HG03108 (cell line): ENCODE measurements at regions not wholly inside any gene's neighbourhood (a gene's known extent, or its start where the extent isn't known, plus 50 kb on each side); places are given as distances from the start of the nearest gene placed in this dataset.

ENCODE experiments used
- ATAC-seq: cut with Tn5 transposase; IDR thresholded peaks from one replicate; pipeline ENCODE4 v1.9.1; 2021; ENCODE audit warnings: moderate library complexity; ENCODE audit not compliant: unreplicated experiment

DNA sequence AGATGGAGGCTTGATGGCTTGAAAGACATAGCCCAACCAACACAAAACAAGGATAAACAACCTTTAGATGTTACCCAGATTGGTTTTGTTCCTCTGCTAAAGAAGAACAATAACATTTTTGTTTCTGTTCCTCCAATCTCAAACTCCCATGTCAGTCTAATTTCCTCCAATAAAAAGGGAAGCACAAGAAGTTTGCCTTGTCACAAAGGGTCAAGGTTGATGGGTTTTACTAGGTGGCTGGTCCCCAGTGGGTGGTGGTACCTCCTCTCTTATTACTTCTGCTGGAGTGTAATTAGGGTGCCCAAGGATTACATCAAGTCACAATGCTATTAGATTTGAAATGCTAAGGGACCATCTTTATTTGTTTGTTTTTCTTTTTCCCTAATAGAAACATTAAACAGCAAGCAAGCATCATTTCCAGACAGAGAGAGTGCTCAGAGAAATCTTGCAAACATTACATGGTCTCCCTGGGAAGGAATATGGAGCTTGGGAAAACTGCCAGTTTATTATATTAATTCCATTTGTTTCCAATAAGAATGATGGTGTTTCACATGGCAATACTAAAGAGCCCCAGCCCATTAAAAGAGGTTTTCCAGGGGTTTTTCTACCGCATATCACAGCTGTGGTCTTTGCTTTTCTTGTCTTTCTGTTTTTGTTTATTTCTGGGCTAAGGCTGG, 78.3 kb upstream of the AOAH start:
- no peak for ATAC-seq

DNA sequence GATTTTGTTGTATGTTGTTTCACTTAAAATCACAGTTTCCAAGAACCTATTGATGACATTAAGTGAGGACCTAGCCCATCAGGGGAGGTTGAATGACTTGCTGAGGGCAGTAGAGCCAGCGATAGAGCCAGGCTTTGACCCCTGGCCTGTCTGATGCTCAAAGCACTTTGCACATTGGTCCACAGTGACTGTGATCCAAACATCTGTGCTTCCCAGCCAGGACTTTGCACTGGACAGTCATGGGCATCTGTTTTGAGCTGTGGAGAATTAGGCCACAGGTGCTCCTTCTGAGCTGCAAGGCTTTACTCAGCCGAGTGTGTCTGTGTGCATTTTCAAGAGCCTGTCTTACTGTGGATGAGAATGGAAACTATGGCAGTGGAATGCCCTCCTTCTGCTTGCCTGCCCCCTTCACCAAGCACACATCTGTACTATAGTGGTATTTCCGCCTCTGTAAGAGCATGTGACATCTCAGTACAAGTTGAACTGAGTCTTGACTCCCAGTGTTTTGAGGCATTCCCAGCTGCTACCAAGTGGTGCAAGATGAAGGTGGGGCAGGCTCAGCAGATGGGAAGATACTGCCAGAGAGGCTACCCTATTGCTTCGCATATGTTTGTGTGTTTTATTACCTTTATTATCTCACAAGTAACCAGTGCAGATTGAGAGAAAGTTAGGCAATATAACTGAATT, 72.7 kb upstream of the AOAH start:
- ATAC-seq, result no peak

DNA sequence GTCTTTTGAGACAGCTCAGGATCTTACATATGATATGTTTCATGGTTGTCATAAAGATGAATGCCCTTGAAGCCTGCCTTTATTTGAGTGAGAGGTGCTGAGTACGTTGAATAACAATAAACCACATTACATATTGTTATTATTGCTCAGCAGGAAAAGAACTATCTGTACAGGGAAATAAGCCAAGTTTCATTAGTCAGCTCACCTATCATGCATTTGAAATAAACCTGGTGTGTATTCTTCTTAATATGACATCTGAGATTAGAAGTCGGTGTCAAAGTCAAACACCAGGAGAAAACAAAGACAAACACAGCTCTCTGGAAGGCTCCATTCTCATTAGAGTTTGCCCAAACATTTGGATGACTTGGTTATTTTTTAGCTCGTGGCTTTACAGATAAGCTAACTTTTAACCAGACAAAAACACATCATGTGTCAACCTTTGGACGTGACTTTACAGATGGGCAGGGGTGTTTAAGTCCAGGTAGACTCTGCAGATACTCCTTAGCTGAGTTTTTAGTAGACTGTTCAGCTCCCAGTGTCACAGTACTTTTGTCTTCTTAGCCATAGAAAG, 71.2 kb upstream of the AOAH start:
- ATAC-seq, result no peak

DNA sequence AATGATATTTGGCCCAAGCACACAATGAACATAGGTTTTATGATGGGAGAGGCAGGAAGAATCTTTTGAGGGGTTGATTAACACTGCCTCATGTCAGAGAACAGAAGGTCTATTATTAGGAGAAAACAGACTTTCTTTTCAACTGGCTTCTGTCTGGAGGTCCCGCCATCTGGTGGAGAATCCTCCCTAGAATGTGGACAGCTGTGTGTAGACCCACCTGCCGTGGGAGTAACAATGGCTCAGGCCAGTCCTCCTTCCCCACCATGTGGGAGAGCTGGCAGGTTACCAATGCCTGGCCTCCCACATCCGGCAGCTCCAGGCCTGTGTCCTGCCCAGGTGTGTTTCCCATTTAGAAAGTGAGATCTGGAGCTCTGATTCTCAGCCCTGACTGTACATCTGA, 70.4 kb upstream of the AOAH start:
- no peak for ATAC-seq

DNA sequence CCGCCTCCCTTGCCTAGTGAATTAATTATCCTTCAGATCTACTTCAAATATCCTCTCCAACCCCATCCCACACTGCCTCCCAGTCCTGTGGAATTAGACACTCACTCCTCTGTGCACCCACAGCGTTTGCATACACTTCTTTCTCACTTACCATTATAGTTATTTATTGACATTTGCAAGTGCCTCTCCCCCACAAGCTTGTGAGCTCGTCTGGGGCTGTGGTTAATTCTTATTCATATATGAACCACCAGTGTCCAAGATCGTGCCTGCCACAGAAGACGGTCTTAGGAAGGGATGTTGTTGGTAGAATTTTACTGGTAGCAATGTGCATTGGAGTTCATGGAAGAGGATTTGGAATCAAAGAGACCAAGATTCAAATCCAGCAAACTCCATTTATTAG, 68.1 kb upstream of the AOAH start:
- ATAC-seq, result no peak

DNA sequence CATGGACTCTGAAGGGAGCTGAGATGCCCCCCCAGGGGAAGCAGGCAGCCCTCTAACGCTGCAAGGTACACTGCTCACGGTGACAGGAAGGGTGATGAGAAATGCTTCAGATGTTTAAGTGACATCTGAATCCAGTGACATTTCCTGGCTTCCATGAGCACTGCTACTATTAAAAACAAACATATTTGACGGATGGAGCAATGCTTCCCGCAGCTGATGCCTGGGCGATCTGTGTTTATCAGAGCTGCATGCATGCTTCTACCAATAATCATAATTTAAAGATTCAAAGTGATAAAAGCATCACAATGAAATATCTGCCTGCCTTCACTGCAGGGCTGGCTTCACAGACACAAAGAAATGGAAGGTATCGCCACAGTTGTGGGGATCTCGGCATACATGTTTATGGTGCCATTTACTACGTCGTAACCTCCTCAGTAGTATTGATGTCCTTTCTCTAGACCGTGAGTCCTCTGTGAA, 66.1 kb upstream of the AOAH start:
- no peak for ATAC-seq

DNA sequence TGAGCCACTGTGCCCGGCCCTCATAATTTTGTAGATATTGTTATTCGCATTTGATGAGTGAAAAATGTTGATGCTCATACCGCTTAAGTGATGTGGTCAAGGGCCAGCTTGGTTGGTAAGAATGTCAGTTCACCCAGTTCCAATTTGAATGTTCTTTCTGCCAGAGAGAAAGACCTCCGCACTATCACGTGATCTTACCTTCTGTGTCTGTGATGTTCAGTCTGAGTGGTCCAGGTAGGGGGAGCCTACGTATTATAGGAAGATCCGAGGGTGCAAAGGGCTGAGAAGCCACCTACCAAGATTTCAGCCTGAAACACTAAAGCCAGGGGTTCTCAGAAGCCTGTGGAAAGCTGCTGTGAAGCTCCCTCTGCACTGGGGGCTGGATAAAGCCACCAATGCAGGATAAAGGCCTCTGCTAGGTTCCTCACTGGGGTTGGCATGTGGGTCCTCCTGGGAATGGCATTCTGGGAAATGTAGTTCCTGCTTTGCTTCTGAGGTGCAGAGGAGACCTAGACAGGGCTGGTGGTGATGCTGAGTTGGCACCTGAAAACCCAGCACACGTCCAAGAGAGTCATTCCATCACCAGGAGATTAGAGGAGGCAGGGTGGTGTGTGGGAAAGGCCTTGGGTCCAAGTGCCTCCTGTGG, 64.7 kb upstream of the AOAH start:
- no peak for ATAC-seq

DNA sequence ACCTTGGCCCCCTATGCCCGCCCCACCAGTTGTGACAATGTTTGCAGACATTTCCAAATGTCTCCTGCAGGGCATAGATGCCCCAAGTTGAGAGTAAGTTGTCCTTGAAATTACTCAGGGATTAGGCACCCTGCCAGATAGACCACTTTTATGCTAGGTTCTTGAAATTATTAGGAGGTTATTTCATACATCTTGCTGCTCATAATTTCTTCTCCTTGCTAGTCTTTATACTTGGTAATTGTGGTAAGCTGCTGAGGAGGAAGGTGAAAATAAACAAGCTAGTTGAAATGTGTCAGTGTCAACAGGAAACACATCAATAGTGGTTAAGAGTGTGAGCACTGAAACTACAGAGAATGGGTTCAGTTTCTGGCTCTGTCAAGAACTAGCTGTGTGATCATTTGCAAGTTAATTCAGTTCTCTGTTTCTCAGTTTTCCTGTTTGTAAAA, 63.7 kb upstream of the AOAH start:
- no peak for ATAC-seq

DNA sequence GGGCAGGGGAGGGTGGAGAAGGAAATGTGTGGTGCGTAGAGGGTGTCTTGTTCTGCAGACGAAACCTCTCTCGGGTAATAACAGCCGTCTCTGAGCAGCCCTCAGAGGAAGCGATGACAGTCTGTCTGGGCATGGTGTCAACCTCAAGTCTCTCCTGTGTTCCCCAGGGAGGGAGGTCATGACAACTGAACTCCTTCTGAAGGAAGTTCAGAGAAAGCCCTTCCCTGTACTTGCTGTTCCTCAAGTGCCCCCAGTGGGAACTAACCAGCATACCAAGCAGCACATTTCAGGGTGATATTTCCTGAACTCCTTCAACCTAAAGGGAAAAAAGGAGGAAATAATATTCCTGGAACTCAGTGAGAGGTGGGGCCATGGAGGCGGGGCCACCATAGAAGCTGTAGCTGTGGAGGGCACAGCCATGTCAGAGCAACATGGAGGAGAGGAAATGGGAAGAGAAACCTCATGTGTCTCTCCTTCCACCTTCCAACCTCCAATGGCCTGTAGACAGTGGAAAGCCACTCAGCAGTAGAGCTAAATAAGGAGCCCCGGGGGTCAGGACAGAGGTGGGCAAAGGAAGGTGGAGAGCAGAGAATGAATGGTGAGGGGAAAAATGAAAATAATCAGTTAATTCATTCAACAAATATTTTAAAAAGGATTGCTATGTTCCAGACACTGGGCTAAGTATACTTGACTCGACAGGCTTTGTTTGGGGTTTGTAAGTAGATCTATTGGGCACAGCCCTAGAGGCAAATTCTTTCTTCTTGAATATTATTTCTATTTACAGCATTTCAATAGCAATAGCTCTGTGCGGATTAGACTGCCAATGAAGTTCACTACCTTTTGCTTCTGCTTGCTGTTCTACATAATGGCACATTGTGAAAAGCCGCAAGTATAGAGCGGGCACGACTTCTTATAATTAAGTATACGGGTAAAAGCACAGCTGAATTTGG, 61.0 kb upstream of the AOAH start:
- peak; percentile 98 for ATAC-seq

DNA sequence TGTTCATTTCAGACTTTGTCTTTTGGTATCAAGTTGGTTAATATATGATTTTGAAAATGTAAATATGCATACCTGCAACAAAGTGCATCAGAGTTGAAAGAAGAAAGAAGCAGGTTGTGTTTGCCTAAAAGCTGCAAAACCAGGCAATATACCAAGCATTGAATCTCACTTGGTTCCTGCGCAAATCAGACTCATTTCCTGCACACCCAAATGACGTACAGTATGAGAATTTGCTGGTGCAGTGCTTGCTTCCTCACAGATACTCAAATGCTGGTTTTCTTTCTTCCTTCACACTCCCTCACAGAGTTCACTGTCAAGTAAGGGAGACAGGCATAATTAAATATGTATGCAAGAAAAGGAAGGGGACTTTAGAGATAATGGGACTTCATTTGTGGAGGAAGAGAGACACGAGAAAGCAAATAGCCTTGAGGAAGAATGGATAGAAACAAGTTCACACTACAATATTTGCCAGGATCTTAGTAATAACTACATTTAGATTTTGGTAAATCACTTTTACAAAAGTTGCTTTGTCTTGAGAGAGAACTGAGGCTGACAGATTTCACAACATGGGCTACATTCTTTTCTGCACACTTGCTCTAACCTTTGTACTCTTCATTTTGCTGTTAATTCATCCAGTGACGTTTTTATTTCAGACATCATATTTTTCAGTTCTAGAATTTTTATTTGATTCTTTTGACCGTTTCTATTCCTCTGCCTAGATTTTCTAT, 56.9 kb upstream of the AOAH start:
- no peak for ATAC-seq

DNA sequence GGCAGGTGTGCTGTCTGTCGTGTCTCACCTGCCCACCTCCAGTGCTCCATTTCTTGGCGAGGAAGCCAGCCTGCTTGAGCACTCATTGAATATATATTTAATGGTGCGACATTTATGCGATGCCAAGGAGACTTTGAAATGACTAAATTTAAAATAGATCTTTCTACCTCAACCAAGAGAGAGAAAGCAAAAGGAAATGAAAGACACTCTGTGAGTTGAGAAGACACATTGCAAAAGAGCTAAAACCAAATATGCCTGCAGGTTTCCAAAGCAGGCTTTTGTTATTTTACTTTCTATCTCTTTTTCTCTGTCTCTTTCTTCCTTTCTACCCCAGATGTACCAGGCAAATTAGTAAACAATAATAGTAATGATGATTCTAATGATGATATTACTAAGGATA, 53.6 kb upstream of the AOAH start:
- no peak for ATAC-seq

DNA sequence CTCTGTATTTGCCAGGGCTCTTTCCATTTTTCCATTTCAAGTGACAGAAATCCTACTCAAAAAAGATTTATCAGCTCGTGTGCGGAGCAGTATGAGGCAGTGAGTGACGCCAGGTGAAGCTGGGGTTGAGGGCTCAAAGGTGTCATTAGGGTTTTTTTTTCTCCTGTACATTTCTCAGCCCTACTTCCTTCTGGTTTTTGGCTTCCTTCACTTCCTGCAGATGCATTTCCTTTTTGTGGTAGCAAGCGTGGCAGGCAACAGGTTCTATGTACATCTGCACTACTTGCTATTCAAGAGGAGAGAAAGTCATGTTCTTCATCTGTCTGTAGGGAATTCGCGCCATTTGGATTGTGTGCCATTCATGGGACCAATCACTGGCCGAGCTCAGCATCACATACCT, 52.8 kb upstream of the AOAH start:
- no peak for ATAC-seq

DNA sequence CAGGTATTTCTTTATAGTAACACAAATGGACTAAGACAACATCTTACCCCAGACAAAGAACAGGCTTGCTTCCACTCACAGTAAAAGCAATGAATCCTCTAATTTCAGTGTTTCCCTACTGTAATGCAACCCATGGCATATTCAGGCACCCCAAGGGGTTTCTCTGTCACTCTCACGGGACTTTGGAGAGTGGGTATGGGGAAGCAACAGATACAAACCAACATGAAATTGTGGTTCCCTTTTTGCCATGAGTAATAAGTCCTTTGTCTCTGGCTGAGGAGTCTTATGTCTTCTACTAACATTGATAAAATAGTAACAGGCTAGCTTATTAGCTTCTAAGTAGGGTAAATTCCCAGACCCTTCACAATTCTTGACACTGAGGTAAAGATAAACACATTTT, 51.4 kb upstream of the AOAH start:
- ATAC-seq, result no peak

DNA sequence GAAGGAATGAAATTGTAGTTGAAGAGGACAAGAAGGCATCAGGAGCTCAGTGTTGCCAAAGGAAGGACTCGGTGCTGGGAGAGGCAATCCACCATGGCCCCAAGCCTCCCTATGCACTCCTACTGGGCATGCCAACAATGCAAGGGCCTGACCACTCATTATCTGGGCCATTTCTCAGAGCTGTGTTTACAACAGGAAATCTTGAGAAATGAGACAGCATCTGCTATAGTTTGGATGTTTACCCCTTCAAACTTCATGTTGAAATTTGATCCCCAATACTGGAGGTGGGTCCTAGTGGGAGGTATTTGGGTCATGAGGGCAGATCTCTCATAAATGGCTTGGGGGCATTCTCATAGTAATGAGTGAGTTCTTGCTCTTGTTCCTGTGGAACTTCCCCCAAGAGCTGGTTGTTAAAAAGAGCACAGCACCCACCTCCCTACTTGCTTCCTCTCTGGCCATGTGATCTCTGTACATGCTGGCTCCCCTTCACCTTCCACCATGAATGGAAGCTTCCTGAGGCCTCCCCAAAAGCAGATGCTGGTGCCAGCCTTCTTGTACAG, 50.8 kb upstream of the AOAH start:
- ATAC-seq, result no peak
